ENCODE measurements at regions not wholly inside any gene's neighbourhood (a gene's known extent, or its start where the extent isn't known, plus 50 kb on each side); places are given as distances from the start of the nearest gene placed in this dataset.

- TF ChIP-seq CTCF (IDR thresholded peaks at IDR 0.05) (no peak), EP300 (IDR thresholded peaks at IDR 0.05) (no peak)
These were observed 147.9 kb upstream of the PKP2 start for GRCh38 chr12:33044447-33044846.

Measured in tibial nerve (tissue), 4 donors.